Testis (tissue), 2 donors: ENCODE measurements at regions not wholly inside any gene's neighbourhood (a gene's known extent, or its start where the extent isn't known, plus 50 kb on each side); places are given as distances from the start of the nearest gene placed in this dataset.

Source experiments
- CTCF ChIP-seq, 3 experiments: fragments of 450-650 bp in 2 of 3; fragments of 200-600 bp in 1 of 3; sonication (generic) in 1 of 3; IDR thresholded peaks; one replicate each; pipeline ENCODE4 v1.5.1; 2016 to 2019; ENCODE audit warnings: antibody characterized with exemption in 3 of 3, mild to moderate bottlenecking in 2 of 3, moderate library complexity in 1 of 3
- POLR2A ChIP-seq: fragments of 450-650 bp; IDR thresholded peaks from one replicate; pipeline ENCODE4 v1.6.1; 2017; ENCODE audit warnings: antibody characterized with exemption, mild to moderate bottlenecking, moderate library complexity

GRCh38 chr20:22684072-22684762, 99.8 kb upstream of the FOXA2 start:
- TF ChIP-seq CTCF (IDR thresholded peaks at IDR 0.05) (peak; percentile 74 to 90 (median 88)), POLR2A (no peak)
